SKM-1 treated with dmso at 0.1 percent for 144 hours (cell line): ENCODE measurements at regions not wholly inside any gene's neighbourhood (a gene's known extent, or its start where the extent isn't known, plus 50 kb on each side); places are given as distances from the start of the nearest gene placed in this dataset.
A peak's percentile ranks its signal among the peaks of the same experiment; 100 is the strongest.

ENCODE experiments used
- DNase-seq: peaks from one replicate; lab custom pipeline; 2025; ENCODE audit not compliant: unreplicated experiment; lab: John Stamatoyannopoulos, UW

- no peak for DNase-seq
Measured at GRCh38 chr4:152038238-152038637, 277.4 kb upstream of the GATB start.

- DNase-seq: no peak
Measured at GRCh38 chr4:152037435-152037834, 276.6 kb upstream of the GATB start.

GRCh38 chr4:152033621-152034020, 272.8 kb upstream of the GATB start:
- DNase-seq: no peak

DNA sequence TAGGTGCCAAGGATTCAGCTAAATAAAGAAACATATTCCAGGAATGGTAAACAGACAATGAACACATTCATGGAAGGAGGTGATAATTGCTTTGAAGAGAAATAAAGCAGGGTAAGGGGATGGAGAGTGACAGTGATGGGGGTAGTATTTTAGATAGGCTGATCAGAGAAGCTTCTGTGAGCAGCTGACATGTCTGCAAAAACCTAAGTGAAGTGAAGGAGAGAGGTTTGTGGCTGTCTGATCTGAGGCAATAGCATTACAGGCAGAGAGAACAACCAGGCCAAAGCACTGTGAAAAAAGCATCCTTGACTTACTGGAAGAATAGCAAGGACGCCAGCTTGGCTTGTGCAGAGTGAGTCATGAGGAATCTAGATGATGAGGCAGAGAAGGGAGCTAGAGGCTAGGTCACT, 271.9 kb upstream of the GATB start:
- DNase-seq: no peak

DNA sequence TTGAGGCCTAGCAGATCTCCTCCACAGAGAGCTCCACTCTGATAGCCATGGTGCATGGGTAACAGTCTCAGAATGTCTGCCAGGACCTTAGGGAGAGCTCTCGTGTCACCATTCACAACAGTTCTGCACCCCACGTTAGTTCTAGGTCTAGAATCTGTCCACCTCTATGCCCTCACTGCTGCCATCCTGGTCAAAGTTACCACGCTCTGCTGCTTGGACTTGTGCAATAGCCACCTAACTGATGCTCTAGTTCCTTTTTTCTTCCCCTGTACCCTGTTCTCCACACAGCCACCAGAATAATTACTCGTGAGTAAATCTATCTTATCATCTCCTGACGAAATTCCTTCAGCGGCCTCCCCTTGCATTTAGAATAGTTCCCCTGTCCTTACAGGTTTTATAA, 268.8 kb upstream of the GATB start:
- peak; percentile 81 for DNase-seq

GRCh38 chr4:152028131-152028530, 267.3 kb upstream of the GATB start:
- DNase-seq: no peak

GRCh38 chr4:152024881-152025280, 264.1 kb upstream of the GATB start:
- no peak for DNase-seq

GRCh38 chr4:152023674-152024073, 262.9 kb upstream of the GATB start:
- DNase-seq: no peak

DNA sequence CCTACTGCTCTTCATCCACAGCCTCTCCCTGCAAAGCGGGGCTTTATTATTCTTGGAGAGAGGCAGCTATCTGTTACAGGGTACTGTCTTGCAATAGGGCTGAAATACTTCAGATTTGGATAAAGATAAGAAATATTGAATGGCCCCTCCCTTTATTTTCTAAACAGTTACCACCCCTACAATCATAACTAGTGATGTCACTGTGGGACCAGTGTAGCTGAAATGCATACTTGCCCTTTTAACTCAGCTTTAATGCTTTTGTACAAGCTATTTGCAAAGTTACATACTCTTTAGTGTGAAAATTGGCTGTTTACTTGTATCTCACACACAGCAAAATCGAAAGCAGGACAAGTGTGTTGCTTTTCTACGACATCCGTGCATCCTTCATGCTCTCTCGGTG, 261.7 kb upstream of the GATB start:
- DNase-seq: no peak

- no peak for DNase-seq
Measured at GRCh38 chr4:152021788-152022438, 261.1 kb upstream of the GATB start.

GRCh38 chr4:152020073-152020472, 259.3 kb upstream of the GATB start:
- DNase-seq: no peak

DNA sequence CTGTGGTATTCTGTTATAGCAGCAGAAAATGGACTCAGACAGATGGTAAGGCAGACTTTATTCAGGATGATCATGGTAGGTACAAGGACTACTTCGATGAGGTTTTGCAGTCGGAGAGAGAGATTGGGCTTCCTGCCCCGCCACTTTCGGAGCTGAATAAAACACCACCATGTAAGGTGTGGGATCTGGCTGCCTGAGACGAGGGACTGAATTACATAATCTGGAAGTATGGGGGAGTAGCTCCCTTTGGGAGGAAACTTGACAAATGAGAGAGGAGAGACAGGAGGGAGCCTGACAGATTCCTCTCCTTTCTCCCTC, 255.5 kb upstream of the GATB start:
- DNase-seq: no peak

DNA sequence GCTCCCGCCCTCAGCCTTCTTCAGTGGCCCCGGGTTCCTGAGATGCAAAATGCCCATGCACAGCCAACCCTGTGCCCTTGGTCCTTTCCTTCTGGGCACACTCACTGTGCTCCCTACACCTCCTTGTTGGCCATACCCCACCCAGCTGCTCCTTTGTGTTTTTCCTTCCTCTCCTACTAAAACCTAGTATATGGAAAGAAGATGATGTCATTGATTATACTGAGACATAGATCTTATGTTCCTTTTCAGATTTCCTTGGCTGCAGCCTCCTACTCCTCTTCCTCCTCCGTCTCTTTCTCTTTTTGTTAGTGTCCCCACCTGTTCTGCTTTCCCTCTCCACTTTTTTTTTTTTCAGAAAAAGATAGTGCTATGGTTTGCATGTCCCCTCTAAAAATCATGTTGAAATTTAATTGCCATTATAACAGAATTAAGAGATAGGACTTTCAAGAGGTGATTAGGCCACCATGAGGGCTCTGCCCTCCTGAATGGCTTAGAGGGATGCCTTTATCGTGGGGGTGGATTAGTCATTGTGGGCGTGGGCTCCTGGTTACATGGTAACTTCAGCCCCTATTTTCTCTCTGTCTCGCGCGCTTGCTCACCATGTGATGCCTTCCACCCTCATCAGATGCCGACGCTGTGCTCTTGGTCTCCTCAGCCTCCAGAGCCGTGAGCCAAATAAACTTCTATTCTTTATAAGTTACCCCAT, 254.9 kb upstream of the GATB start:
- DNase-seq: no peak

GRCh38 chr4:152014280-152014679, 253.5 kb upstream of the GATB start:
- DNase-seq: no peak

- DNase-seq: no peak
Measured at GRCh38 chr4:152011469-152011868, 250.7 kb upstream of the GATB start.

DNA sequence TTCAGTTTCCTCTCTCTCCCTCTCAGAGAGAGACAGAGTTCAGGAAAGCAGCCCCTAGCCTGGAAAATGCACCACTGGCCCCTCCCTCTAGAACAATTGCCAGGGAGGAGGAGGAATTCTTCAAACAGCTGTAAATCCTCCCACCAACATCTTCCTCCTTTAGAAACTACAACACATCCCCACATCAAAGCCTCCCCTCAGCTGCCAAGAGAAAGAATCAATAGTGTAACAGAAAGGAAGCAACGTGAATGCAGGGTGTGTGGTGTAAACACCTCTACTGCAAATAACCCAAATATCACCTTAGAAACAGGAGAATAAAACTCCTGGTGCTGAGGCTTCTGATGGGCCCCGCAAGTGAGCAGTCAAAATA, 249.9 kb upstream of the GATB start:
- no peak for DNase-seq

- no peak for DNase-seq
Measured at GRCh38 chr4:152009983-152010709, 249.3 kb upstream of the GATB start.

- no peak for DNase-seq
Measured at GRCh38 chr4:152009031-152009670, 248.3 kb upstream of the GATB start.

GRCh38 chr4:152007111-152007510, 246.3 kb upstream of the GATB start:
- DNase-seq: no peak

DNA sequence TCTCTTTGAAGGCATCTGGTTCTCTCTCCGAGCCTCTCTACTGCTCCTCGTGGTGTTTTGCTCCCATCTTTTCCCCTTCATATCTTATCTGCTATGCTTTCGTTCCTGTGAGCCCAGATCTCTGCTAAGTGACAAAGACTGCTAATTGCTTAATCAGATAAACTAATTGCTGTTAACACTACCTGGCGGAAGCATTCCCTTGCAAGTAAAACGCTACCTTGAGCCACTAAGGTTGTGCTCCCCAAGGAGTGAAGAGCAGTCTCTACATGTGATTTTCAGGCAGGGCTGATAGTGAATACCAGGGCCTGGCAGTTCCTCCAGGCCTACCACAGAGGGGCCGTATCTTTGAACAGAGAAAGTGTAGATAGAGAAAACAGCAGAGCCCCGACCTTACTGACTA, 244.0 kb upstream of the GATB start:
- DNase-seq: no peak

DNA sequence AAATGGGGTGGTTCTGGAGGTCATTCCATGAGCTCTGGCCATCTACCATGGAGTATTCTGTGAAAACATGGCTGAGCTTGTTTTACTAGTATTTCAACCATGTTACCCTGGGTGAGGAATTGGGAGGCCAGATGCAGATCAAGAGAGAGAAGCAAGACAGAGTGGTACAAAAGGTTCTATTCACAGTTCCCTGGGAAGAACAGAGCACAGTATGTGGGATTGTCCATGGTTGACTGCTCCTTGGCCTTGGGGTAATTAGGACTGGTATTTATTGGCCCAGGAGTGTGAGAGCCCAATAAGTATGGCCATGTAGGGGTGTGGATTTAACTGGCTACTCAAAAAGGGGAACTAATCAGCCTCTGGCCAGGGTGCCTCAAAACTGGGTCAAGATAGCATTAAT, 239.7 kb upstream of the GATB start:
- no peak for DNase-seq

- no peak for DNase-seq
Measured at GRCh38 chr4:151998723-151999122, 237.9 kb upstream of the GATB start.
